Left forelimb (tissue), 1 donor: ENCODE measurements at regions not wholly inside any gene's neighbourhood (a gene's known extent, or its start where the extent isn't known, plus 50 kb on each side); places are given as distances from the start of the nearest gene placed in this dataset.

Source experiments
- DNase-seq: peaks from one replicate; pipeline ENCODE4 v3.0.0-alpha.2; 2018; ENCODE audit warnings: low spot score

DNA sequence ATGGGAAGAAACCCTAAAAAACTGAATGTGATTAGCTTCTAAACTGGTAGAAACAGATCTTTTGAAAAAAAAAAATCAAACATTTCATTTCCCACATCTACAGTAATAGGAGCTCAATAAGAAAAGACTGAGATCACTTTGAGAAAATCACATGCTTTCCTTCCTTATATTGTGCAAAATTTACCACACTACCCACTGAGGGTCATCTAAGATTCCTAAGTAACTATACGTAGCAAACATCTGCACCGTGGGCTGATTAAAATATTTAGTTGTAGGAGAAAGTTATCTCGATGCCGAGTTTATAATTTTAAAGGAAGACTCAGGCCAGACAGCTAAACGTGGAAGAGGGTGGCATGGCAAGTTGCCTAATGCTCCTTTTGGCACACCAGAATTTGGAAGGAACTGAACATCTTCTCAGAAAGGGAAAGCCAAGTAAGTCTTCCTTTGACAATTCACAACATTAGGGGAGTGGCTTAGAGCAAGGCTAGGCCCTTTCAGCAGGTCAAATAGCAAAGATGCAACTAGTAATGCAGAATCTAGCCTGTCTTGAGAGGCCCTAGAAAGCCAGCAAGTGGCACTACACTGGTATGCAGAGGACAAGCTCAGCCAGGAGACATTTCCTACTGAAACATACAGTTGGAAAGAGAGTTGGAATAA is 128.0 kb downstream of the TMA16 start:
- no peak for DNase-seq

- no peak for DNase-seq
Observed at GRCh38 chr4:163623787-163624186, 129.3 kb downstream of the TMA16 start.

GRCh38 chr4:163624727-163625126 is 130.2 kb downstream of the TMA16 start:
- no peak for DNase-seq

DNA sequence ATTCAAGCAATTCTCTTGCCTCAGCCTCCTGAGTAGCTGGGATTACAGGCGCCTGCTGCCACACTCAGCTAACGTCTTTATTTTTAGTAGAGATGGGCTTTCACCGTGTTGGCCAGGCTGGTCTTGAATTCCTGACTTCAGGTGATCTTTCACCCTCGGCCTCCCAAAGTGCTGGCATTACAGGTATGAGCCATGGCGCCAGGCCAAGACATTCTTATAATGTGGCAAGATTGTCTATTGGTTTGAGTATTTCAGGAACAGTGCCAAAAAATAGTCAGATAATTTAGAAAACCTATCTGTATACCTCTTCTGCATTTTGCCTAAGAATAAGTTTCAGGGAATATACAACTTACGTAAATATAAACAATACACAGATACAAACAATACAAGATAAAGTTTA is 136.8 kb downstream of the TMA16 start:
- no peak for DNase-seq

GRCh38 chr4:163638909-163639308 is 144.4 kb downstream of the TMA16 start:
- no peak for DNase-seq

GRCh38 chr4:163649557-163650091 is 155.1 kb downstream of the TMA16 start:
- no peak for DNase-seq

- no peak for DNase-seq
Observed at GRCh38 chr4:163651761-163652160, 157.3 kb downstream of the TMA16 start.

- no peak for DNase-seq
Observed at GRCh38 chr4:163654621-163655020, 160.1 kb downstream of the TMA16 start.

DNA sequence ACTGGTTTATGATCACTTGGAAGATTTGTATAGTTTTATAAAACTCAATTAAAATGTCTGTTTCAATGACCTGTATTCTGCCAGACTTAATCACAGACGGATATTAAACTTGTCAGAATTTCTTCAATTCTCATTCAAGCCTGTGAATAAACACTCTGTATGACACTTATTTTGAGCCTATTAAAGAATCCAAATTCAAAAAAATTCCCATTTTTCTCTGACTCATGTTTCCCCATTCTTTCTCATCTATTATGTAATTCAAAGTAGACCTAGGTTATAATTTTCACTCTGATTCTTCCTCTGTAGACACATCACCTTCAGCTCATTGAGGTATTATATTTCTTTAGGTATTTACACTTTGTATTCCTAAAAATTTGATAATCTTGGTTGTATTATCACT is 166.1 kb downstream of the TMA16 start:
- no peak for DNase-seq

DNA sequence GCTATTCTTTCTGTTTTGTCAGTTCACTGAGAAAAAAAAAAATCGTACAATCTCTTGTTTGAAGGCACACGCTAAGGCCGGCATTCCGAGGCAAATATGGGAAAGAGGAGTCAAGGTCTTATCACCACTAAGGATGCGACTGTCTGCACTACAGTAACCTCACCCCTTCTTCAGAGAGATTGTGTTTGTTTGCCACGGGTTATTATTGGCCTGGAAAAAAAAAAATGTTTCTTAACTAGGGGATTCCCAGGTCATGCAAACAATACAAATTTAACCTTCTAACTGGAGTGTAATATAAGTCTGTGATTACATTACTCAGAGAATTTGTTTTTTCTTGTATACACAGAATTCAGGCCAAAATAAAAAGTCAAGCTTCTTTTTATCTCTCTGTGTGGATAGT is 168.3 kb downstream of the TMA16 start:
- no peak for DNase-seq

GRCh38 chr4:163663454-163664225 is 169.2 kb downstream of the TMA16 start:
- no peak for DNase-seq

DNA sequence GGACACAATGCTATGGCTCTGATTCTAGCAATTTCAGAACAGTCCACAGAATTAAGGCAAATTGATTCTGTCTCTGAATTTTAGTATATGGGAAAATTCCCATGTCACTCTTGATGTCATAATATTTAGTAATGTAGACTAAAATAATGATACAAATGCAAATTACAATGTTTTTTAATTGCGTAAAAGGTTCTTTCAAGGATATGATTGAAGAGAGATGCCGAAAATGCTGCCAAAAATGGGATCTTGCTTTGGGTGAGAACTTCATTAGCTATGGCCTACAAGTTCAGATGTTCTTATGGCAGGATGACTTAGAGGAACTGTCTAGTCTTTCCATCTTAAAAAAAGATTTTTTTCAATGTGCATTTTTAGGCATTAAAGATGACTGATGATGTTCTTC is 170.6 kb downstream of the TMA16 start:
- no peak for DNase-seq

DNA sequence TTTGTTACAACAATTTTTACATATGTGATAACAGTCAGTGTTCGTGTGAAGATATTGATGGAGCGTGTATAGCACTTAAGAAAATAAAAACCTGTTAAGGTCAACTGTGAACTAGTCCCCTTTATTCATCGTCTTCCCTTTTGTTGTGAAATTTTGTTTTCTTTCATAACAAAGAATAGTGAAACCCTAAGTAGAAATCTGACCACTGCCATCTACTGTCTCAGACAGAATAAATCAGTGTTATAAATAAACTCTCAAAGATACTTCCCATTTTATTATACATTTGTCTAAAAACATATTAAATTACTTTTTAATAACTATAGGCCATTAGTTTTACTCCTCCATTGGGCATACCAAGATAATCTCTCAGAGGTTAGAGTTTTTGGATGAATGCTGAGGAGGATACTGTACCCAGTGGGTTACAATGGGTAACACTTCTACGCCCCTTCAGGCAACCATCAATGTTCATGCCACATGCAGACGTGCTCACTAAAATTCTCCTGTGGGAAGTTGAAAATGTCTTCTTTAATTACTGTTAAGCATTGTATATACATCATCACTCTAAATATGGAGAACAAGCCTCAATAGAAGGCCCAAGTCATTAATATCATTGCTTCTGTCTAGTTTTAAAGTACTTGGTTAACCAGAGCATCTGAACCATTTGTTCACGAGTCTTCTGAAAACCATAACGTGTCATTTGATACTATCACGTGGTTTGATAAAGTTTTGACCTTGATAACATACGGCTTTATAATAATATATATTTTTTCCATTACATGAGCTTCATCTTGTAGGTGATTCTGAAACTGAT is 171.2 kb downstream of the TMA16 start:
- DNase-seq, result no peak

GRCh38 chr4:163666332-163666873 is 171.9 kb downstream of the TMA16 start:
- no peak for DNase-seq

GRCh38 chr4:163672751-163673150 is 178.3 kb downstream of the TMA16 start:
- DNase-seq, result no peak

GRCh38 chr4:163673848-163674697 is 179.6 kb downstream of the TMA16 start:
- DNase-seq, result no peak

- no peak for DNase-seq
Observed at GRCh38 chr4:163679189-163679588, 184.7 kb downstream of the TMA16 start.

DNA sequence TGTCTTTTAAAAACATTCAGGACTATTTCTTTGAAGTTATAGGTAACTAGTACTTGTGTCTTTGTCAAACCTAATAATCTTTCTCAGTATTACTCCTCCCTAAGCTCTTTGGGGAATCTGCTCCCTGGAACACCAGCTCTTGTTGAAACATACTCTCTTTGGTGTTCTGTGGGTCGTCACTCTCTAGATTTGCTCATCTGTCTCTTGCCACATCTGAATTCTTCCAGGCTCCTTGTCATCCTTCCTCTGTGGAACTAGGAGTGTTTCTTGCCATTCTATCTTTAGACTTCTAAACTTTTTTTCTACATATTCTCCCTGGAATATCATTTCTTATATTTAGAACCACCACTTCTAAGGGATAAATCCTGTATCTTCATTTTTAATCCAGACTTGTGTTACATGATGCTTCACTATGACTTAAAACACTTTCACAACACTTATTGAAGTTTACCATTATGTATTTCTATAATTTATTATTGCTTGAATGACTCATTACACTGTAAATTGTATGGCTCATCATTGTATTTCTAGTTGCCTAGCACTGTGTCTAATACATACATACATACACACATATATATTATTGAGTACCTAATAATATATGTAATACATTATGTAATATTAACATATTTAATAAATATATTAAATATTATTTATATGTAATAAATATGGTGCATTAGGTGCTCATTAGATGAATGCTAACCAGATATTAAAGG is 186.1 kb downstream of the TMA16 start:
- no peak for DNase-seq

DNA sequence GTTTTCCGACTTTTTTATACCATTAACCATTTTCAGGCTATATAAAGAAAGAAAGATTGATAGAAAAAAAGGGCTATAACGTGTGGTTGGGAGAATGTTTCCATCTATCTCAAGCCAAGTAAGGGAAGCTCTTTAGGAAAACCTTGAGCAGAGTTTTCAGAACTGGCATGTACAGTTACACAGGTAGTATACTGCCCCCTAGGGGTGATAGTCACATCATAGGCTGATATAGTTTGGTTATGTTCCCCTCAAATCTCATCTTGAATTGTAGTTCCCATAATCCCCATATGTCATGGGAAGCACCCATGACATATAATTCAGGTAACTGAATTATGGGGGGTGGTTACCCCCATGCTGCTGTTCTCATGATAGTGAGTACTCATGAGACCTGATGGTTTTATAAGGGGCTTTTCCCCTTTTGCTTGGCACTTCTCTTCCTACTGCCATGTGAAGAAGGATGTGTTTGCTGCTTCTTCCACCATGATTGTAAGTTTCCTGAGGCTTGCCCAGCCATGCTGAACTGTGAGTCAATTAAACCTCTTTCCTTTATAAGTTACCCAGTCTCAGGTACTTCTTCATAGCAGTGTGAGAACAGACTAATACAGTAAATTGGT is 186.8 kb downstream of the TMA16 start:
- no peak for DNase-seq

- DNase-seq, result no peak
Observed at GRCh38 chr4:163688856-163689255, 194.4 kb downstream of the TMA16 start.
